ENCODE measurements at regions not wholly inside any gene's neighbourhood (a gene's known extent, or its start where the extent isn't known, plus 50 kb on each side); places are given as distances from the start of the nearest gene placed in this dataset.

DNA sequence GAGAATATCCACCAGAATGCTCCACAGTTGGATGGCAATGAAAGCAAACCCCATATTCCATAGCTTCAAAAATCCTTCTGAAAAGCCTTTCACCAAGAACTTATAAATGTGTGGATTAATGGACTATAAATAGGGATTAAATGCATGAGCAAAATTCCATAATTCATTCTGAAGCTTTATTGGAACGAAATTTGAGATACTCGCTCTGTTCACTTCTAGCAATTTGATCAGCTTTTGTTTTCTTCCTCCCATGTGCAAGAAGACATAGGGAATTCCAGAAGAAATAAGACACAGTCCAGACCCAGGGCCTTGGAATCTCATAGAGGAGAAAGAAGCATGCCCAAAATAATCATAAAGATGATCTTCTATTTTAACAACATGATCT, 285.9 kb upstream of the TMPO start:
- no peak for DNase-seq (ENCODE audit: low spot score)
- Mint-ChIP-seq H3K4me1 (ENCODE audit: low read depth) (peaks cover 3% of the 10 kb centered on the region), H3K27ac (ENCODE audit: unreplicated experiment) (no peak overlapping the region), H3K4me3 (ENCODE audit: unreplicated experiment) (no peak overlapping the region), H3K27me3 (ENCODE audit: low read depth) (peaks cover 10% of the 10 kb centered on the region), H3K36me3 (ENCODE audit: low read depth) (no peaks in the 10 kb centered on the region), H3K9me3 (ENCODE audit: low read depth) (no peaks in the 10 kb centered on the region)
- TF ChIP-seq, protein P1, sequence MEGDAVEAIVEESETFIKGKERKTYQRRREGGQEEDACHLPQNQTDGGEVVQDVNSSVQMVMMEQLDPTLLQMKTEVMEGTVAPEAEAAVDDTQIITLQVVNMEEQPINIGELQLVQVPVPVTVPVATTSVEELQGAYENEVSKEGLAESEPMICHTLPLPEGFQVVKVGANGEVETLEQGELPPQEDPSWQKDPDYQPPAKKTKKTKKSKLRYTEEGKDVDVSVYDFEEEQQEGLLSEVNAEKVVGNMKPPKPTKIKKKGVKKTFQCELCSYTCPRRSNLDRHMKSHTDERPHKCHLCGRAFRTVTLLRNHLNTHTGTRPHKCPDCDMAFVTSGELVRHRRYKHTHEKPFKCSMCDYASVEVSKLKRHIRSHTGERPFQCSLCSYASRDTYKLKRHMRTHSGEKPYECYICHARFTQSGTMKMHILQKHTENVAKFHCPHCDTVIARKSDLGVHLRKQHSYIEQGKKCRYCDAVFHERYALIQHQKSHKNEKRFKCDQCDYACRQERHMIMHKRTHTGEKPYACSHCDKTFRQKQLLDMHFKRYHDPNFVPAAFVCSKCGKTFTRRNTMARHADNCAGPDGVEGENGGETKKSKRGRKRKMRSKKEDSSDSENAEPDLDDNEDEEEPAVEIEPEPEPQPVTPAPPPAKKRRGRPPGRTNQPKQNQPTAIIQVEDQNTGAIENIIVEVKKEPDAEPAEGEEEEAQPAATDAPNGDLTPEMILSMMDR (IDR thresholded peaks at IDR 0.05), result no peak

DNA sequence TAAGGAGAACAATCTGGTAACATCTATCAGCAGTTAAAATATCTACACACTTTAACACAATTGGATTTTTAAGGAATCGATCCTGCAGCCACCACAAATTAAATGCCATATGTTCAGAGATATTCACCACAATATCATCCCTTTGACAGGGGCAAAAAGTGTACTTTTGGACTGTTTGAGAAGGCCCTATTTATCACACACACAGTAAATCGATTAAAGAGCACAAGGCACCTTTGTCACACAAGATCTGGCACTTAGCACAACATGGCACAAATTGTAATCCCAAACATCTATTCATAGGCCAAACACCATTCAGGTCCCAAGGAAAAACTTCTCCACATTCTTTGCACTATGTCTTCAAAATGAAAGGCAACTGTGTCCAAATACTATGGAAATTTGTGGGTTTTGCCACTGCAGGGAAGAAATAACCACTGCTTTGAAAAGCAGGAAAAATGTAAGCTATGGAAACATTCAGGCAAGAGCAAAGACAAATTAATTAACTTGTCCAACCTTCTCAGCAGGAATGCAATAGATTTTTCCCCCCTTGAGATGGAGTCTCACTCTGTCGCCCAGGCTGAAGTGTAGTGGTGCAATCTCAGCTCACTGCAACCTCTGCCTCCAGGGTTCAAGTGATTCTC, 282.5 kb upstream of the TMPO start:
- Mint-ChIP-seq H3K4me3 (ENCODE audit: unreplicated experiment) (no peak overlapping the region), H3K4me1 (ENCODE audit: low read depth) (peaks cover 3% of the 10 kb centered on the region), H3K9me3 (ENCODE audit: low read depth) (peaks cover 5% of the 10 kb centered on the region), H3K27ac (ENCODE audit: unreplicated experiment) (no peak overlapping the region), H3K27me3 (ENCODE audit: low read depth) (peaks cover 3% of the 10 kb centered on the region), H3K36me3 (ENCODE audit: low read depth) (no peaks in the 10 kb centered on the region)
- no peak for DNase-seq (ENCODE audit: low spot score)
- TF ChIP-seq, protein P1 (IDR thresholded peaks at IDR 0.05), result no peak

DNA sequence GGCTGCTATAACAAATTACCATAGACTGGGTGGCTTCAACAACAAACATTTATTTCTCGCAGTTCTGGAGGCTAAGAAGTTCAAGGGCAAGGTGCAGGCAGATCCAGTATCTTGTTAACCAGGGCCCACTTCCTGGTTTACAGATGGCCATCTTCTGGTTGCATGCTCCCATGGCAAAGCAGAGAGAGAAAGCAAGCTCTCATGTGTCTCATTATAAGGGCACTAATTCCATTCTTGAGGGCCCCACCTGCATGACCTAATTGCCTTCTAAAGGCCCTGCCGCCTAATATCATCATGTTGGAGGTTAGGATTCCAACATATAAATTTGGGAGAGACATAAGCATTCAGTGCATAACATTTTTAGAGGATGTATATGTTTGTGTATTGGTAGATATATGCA, 280.1 kb upstream of the TMPO start:
- Mint-ChIP-seq H3K4me1 (ENCODE audit: low read depth) (peaks cover 6% of the 10 kb centered on the region), H3K9me3 (ENCODE audit: low read depth) (peaks cover 5% of the 10 kb centered on the region), H3K4me3 (ENCODE audit: unreplicated experiment) (no peak overlapping the region), H3K27ac (ENCODE audit: unreplicated experiment) (no peak overlapping the region), H3K27me3 (ENCODE audit: low read depth) (peaks cover 5% of the 10 kb centered on the region), H3K36me3 (ENCODE audit: low read depth) (no peaks in the 10 kb centered on the region)
- TF ChIP-seq, protein P1 (IDR thresholded peaks at IDR 0.05), result no peak
- no peak for DNase-seq (ENCODE audit: low spot score)

DNA sequence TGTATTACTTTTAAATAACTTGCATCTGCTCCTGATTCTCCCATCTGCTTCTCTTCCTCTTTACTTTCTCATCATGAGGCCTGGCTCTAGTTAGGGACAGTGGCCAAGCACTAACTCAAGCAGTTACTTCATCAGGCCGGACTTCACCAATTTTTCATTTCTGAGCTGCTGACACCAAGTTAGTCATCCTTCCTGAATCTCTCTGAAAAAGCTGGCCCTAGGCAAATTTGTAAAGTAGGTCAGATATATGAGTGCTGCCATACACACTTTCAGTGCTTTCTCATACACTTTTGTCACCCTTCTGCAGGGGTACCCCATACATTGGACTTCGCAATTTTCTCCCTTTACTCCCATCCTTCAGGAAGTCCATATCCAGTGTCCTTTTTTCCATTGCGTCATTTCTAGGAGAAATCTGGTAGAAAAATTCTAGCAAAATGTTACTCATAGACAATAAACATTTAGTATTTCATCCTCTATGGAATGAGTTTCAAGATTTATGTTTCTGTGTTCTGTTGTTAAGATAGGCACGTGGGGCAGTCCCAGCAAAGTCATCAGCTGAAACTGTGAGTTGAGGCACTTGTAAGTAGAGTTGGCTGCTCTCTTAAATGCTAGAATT, 276.8 kb upstream of the TMPO start:
- Mint-ChIP-seq H3K27me3 (ENCODE audit: low read depth) (peaks cover 3% of the 10 kb centered on the region), H3K4me1 (ENCODE audit: low read depth) (peaks cover 6% of the 10 kb centered on the region), H3K36me3 (ENCODE audit: low read depth) (no peaks in the 10 kb centered on the region), H3K27ac (ENCODE audit: unreplicated experiment) (no peak overlapping the region), H3K4me3 (ENCODE audit: unreplicated experiment) (no peak overlapping the region), H3K9me3 (ENCODE audit: low read depth) (peaks cover 7% of the 10 kb centered on the region)
- TF ChIP-seq, protein P1 (IDR thresholded peaks at IDR 0.05), result no peak
- DNase-seq (ENCODE audit: low spot score), result no peak

DNA sequence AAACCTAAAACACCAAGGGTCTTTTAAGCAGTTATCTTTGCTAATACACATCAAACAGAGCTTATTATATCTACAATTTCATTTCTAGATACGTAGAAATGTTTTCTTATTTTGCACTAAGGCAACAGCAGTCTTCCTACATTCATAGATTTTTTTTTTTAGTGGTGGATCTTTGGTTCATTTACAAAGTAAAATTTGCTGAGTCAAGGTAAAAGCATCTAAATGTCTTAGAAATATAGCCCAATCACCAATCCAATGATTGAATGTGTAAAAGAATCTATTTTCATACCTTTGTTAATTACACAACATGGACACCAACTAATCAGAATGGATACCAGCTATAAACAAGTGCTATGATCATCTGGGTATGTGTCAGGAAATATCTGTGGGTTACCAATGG, 272.2 kb upstream of the TMPO start:
- no peak overlapping the region for H3K27ac Mint-ChIP-seq (ENCODE audit: unreplicated experiment)
- no peaks in the 10 kb centered on the region for H3K36me3 Mint-ChIP-seq (ENCODE audit: low read depth)
- H3K4me1 Mint-ChIP-seq (ENCODE audit: low read depth), result peaks cover 6% of the 10 kb centered on the region
- TF ChIP-seq, protein P1 (IDR thresholded peaks at IDR 0.05), result no peak
- no peak for DNase-seq (ENCODE audit: low spot score)
- H3K4me3 Mint-ChIP-seq (ENCODE audit: unreplicated experiment), result no peak overlapping the region
- peaks cover 3% of the 10 kb centered on the region for H3K27me3 Mint-ChIP-seq (ENCODE audit: low read depth)
- peaks cover 2% of the 10 kb centered on the region for H3K9me3 Mint-ChIP-seq (ENCODE audit: low read depth)
